GM19397 (cell line): ENCODE measurements at regions not wholly inside any gene's neighbourhood (a gene's known extent, or its start where the extent isn't known, plus 50 kb on each side); places are given as distances from the start of the nearest gene placed in this dataset.

Experiments
- ATAC-seq: cut with Tn5 transposase; IDR thresholded peaks from one replicate; pipeline ENCODE4 v1.9.1; 2021; ENCODE audit warnings: mild to moderate bottlenecking, moderate library complexity; ENCODE audit not compliant: unreplicated experiment

- no peak for ATAC-seq
Observed at GRCh38 chr4:14023036-14023435, 395.5 kb upstream of the BOD1L1 start.

- ATAC-seq: no peak
Observed at GRCh38 chr4:14023896-14024295, 396.4 kb upstream of the BOD1L1 start.

DNA sequence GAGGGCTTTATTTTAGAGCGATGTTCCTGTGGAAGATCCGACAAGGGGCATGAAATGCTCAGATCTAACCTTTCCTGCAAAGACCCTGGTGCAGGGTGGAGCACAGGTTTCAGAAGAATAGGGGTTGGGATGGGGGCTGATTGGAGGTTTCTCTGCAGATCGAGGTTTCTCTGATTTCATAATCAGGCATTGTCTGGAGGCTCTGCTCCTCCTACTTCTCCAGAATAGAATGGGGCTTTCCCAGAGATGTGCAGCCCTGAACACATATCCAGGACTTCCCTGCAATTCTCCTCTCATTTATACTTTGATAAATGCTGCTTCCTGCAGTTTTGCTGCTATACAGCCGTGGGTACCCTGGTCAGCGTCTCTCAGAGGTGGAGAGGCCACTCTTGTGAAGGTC is 397.6 kb upstream of the BOD1L1 start:
- no peak for ATAC-seq

GRCh38 chr4:14025891-14026290 is 398.4 kb upstream of the BOD1L1 start:
- no peak for ATAC-seq

GRCh38 chr4:14028862-14029261 is 401.3 kb upstream of the BOD1L1 start:
- ATAC-seq: no peak

DNA sequence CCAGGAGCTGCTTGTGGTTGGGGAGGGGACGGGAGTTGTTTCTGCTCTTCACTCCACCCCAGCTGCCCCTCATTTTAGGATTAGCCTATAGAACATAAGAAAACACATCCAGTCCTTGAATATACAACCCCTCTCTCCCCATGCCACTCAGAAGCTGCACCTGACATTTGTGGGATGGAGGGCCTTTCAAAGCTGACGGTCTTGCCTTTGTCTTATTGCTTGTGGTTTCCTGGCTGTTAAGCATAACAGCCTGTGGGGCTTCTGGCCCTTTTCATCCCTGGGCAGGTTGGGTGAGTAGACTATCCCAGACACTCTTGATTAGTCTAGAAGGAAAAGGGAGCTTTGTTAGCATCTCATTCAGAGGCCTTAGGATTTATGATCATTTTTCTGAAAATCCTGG is 407.6 kb upstream of the BOD1L1 start:
- no peak for ATAC-seq

DNA sequence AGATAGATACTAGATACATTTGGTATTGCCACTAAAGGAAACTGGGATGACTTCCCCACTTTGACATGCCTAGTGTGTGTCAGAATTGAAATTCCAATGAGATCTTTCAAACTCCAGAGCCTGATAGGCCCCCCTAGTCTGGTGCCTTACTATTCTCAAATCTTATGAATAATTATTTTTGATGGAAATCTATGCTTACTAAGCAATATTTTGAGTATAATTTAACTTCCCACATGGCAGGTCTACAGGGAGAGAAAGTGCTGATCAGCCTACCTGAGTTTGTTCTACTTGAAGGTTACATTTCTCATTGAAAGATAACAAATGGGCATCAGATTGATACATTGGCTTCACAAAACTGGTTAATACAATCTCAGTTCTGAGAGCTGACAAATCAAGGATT is 415.7 kb upstream of the BOD1L1 start:
- no peak for ATAC-seq

DNA sequence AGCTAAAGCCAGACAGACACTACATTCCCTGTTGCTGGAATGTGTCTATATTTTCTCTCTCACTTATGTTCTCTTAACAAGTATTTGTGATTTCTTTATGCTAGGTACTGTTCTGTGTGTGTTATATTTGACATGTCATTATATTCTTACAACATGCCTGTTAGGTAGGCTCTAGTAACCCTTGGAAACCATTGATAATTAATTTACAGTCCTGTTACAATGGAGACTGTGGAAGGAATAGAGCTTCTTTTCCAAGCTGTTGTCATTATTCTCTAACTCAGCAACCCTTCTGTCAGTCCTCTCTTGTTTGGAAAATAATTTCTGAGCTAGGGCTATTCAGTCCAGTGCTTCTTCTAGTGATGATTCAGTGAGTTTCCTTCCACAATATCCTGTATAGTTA is 419.1 kb upstream of the BOD1L1 start:
- no peak for ATAC-seq

DNA sequence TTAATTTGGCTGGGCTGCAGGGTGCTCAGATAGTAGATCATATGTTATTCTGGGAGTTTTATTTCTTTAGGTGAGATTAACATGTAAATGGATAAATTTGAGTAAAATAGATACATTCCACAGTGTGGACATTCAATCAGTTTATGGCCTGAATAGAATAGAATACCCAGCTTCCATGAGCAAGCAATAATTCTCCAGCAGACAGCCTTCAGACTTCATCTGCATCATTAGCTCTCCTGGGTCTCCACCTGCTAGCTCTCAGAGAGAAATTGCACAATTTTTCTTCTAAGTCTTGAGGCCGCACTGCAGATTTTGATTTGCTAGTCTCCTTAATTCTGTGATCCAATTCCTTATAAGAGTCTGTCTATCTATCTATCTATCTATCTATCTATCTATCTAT is 420.3 kb upstream of the BOD1L1 start:
- no peak for ATAC-seq

DNA sequence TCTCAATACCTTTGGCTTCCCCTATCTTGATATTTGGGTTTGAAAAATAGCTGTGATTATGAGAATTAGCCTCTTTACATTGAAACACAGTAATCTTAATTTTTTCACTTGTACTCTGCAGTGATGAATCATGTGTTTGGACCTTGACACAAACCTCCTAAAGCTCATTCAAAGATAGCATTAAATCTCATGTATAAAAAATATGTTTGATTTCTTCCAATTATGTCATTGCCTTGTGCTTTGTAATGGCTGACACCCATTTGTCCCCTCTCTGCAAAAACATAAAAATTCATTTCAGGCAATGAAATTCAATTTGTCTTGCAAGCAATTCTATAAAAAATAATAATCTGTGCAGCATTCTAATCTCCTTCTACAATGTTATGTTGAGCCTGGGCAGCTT is 422.4 kb upstream of the BOD1L1 start:
- no peak for ATAC-seq

- ATAC-seq: no peak
Observed at GRCh38 chr4:14053291-14053690, 425.8 kb upstream of the BOD1L1 start.

GRCh38 chr4:14054391-14054790 is 426.9 kb upstream of the BOD1L1 start:
- ATAC-seq: no peak

DNA sequence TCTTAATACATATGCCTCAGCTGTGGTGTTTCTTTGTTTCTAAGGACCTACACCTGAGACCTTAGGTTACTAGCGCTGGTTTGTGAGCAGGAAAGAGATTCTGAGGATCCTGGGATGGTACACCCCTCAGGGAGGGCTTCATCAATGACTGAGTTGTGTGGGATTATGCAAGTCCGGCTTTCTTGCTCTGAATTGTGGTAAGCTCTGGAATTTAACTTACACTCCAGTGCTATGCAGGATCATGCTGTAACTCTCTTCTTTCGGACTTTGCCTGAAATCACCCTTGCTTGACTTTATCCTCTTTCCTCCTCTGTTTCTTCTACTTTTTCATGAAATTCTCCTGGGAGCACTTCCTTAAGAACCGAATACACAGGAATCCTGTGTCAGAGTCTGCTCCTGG is 431.5 kb upstream of the BOD1L1 start:
- ATAC-seq: no peak

DNA sequence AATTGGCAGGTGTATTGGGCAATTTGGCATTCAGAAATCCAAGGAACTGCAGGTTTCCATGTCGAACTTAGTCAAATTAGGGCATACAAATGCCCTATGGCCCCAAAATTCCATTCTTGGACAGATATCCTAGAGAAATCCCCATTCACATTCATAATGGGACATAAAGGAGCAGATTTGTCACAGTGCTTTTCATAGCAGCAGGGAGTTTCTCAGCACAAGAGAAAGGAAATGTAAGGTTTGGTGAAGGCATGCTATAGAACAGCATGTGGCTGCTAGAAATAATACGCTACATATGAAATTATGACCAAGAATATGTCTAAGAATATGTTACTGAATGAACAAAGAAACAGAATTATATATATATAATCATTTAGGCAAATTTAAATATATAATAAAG is 437.5 kb upstream of the BOD1L1 start:
- ATAC-seq: no peak

DNA sequence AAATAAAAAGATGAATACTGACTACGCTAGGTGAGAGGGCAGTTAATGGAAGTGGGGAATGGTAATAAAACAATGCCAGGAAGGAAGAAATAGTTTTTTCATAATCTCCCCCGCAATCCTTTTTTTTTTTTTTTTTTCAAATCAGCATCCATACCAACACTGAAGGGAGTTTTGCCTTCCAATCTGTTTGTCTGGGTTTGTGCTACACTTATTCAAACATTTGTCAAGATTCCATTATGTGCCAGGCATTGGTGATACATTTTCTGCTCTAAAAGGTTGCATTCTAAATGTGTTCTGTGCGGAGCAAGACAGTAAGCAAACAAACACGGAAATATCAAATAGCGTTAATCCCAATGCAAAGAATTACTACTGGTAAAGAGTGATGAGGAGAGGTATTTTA is 437.9 kb upstream of the BOD1L1 start:
- ATAC-seq: no peak

DNA sequence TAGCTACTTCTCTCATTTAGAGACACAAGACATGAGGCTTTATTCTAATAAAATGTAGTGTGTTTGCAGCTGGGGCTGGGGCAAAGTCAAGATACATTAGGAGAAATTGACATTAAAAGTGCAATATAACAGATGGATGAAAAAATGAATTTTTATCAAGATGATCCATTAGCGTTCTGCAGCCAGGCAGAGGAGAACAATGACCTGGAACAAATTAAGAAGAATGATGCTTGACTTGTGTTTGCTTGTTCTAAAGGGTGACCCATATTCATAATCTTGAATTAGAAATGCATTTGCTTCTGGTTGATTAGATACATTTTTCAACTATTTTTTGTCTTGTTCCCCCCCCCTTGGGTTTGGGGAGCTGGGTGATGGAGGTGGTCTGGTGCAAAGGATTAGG is 439.5 kb upstream of the BOD1L1 start:
- no peak for ATAC-seq

GRCh38 chr4:14069886-14070285 is 442.4 kb upstream of the BOD1L1 start:
- no peak for ATAC-seq

GRCh38 chr4:14070289-14070880 is 442.9 kb upstream of the BOD1L1 start:
- no peak for ATAC-seq

GRCh38 chr4:14072506-14072905 is 445.0 kb upstream of the BOD1L1 start:
- no peak for ATAC-seq

GRCh38 chr4:14076776-14077175 is 449.3 kb upstream of the BOD1L1 start:
- ATAC-seq: no peak

- no peak for ATAC-seq
Observed at GRCh38 chr4:14078326-14078725, 450.8 kb upstream of the BOD1L1 start.

DNA sequence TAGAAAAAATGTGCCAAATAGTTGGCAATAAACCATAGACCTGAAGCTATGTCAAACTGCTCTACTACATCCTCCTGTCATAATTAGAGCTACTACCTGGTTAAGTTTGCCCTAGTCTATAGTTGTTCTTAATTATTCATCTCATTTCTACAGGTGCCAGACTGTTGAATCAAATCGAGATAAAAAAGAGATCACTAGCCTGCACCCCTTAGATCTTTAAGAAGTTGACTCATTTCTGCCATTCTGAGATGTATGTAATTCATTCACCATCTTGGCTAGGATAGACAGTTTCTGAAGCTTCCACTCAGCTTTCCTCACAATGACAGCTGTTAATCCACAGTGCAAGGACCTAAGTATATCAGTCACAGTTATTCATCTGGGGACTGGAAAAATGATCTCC is 452.1 kb upstream of the BOD1L1 start:
- ATAC-seq: no peak

- ATAC-seq: no peak
Observed at GRCh38 chr4:14083150-14083549, 455.6 kb upstream of the BOD1L1 start.

- ATAC-seq: no peak
Observed at GRCh38 chr4:14084598-14084997, 457.1 kb upstream of the BOD1L1 start.
